ENCODE measurements at regions not wholly inside any gene's neighbourhood (a gene's known extent, or its start where the extent isn't known, plus 50 kb on each side); places are given as distances from the start of the nearest gene placed in this dataset.

GRCh38 chr16:6160871-6161270 lies 1063.3 kb upstream of the EEF2KMT start:
- CTCF ChIA-PET: no interaction called here
- POLR2A ChIA-PET: no interaction called here
- TF ChIP-seq CTCF (IDR thresholded peaks at IDR 0.05; ENCODE audit: control extremely low read depth, extremely low read depth, low read depth, missing control alignments): no peak
- DNase-seq (ENCODE audit: extremely low spot score): no peak

GRCh38 chr16:6160303-6160702 lies 1062.7 kb upstream of the EEF2KMT start:
- ChIA-PET POLR2A (no interaction called here), CTCF (no interaction called here)
- no peak for DNase-seq (ENCODE audit: extremely low spot score)
- TF ChIP-seq CTCF (IDR thresholded peaks at IDR 0.05; ENCODE audit: control extremely low read depth, extremely low read depth, low read depth, missing control alignments): no peak

- TF ChIP-seq CTCF (IDR thresholded peaks at IDR 0.05; ENCODE audit: control extremely low read depth, extremely low read depth, low read depth, missing control alignments): no peak
- CTCF ChIA-PET: interaction anchor here (1.2 kb wide), 1 partner anchor 8 kb away, joined by 3 read pairs; no protein-coding TSS in a partner anchor
- POLR2A ChIA-PET: no interaction called here
- no peak for DNase-seq (ENCODE audit: extremely low spot score)
Measured at GRCh38 chr16:6157806-6158205, 1060.2 kb upstream of the EEF2KMT start.

GRCh38 chr16:6155271-6155670 lies 1057.7 kb upstream of the EEF2KMT start:
- ChIA-PET POLR2A (no interaction called here), CTCF (no interaction called here)
- no peak for DNase-seq (ENCODE audit: extremely low spot score)
- TF ChIP-seq CTCF (IDR thresholded peaks at IDR 0.05; ENCODE audit: control extremely low read depth, extremely low read depth, low read depth, missing control alignments): no peak

- no peak for TF ChIP-seq CTCF (IDR thresholded peaks at IDR 0.05; ENCODE audit: control extremely low read depth, extremely low read depth, low read depth, missing control alignments)
- DNase-seq (ENCODE audit: extremely low spot score): no peak
- CTCF ChIA-PET: no interaction called here
- POLR2A ChIA-PET: no interaction called here
Measured at GRCh38 chr16:6153901-6154300, 1056.3 kb upstream of the EEF2KMT start.

- CTCF ChIA-PET: no interaction called here
- TF ChIP-seq CTCF (IDR thresholded peaks at IDR 0.05; ENCODE audit: control extremely low read depth, extremely low read depth, low read depth, missing control alignments): no peak
- no peak for DNase-seq (ENCODE audit: extremely low spot score)
- POLR2A ChIA-PET: no interaction called here
Measured at GRCh38 chr16:6149031-6149430, 1051.4 kb upstream of the EEF2KMT start.

GRCh38 chr16:6148361-6148760 lies 1050.8 kb upstream of the EEF2KMT start:
- ChIA-PET CTCF (no interaction called here), POLR2A (no interaction called here)
- no peak for TF ChIP-seq CTCF (IDR thresholded peaks at IDR 0.05; ENCODE audit: control extremely low read depth, extremely low read depth, low read depth, missing control alignments)
- DNase-seq (ENCODE audit: extremely low spot score): no peak
